ENCODE measurements at regions not wholly inside any gene's neighbourhood (a gene's known extent, or its start where the extent isn't known, plus 50 kb on each side); places are given as distances from the start of the nearest gene placed in this dataset.

- intact Hi-C loops (cut with DNase I): no loop called here
- TF ChIP-seq CTCF (IDR thresholded peaks at IDR 0.05) (no peak), POLR2A (IDR thresholded peaks at IDR 0.05) (no peak), POLR2AphosphoS5 (IDR thresholded peaks at IDR 0.05; ENCODE audit: insufficient read depth in 1 of 2, low read depth in 1 of 2) (no peak)
These were observed 652.5 kb downstream of the AMY1C start for GRCh38 chr1:104402178-104402577.

GRCh38 chr1:104403883-104404282, 654.2 kb downstream of the AMY1C start:
- Histone ChIP-seq H3K36me3 (no peaks in the 10 kb centered on the region), H3K27me3 (no peaks in the 10 kb centered on the region), H3K9me3 (no peaks in the 10 kb centered on the region), H3K4me3 (no peak overlapping the region), H3K4me1 (no peaks in the 10 kb centered on the region), H3K27ac (no peak overlapping the region)
- intact Hi-C loops (cut with DNase I): no loop called here
- DNase-seq (ENCODE audit: extremely low spot score in 2 of 2): no peak
- TF ChIP-seq POLR2A (IDR thresholded peaks at IDR 0.05) (no peak), CTCF (IDR thresholded peaks at IDR 0.05) (no peak), POLR2AphosphoS5 (IDR thresholded peaks at IDR 0.05; ENCODE audit: insufficient read depth in 1 of 2, low read depth in 1 of 2) (no peak)

More at GRCh38 chr1:104402178-104402577, 652.5 kb downstream of the AMY1C start:
- DNase-seq (ENCODE audit: extremely low spot score in 2 of 2): no peak
- no peak overlapping the region for H3K27ac ChIP-seq
- H3K4me3 ChIP-seq: no peak overlapping the region
- no peaks in the 10 kb centered on the region for H3K27me3 ChIP-seq
- no peaks in the 10 kb centered on the region for H3K9me3 ChIP-seq
- H3K36me3 ChIP-seq: no peaks in the 10 kb centered on the region
- no peaks in the 10 kb centered on the region for H3K4me1 ChIP-seq

GRCh38 chr1:104406728-104407127, 657.0 kb downstream of the AMY1C start:
- DNase-seq (ENCODE audit: extremely low spot score in 2 of 2): no peak
- Histone ChIP-seq H3K4me1 (no peaks in the 10 kb centered on the region), H3K9me3 (no peaks in the 10 kb centered on the region), H3K27me3 (no peaks in the 10 kb centered on the region), H3K27ac (no peak overlapping the region), H3K36me3 (no peaks in the 10 kb centered on the region), H3K4me3 (no peak overlapping the region)
- intact Hi-C loops (cut with DNase I): no loop called here
- TF ChIP-seq POLR2AphosphoS5 (IDR thresholded peaks at IDR 0.05; ENCODE audit: insufficient read depth in 1 of 2, low read depth in 1 of 2) (no peak), POLR2A (IDR thresholded peaks at IDR 0.05) (no peak), CTCF (IDR thresholded peaks at IDR 0.05) (no peak)

- intact Hi-C loops (cut with DNase I): no loop called here
- no peak for DNase-seq (ENCODE audit: extremely low spot score in 2 of 2)
- Histone ChIP-seq H3K4me3 (no peak overlapping the region), H3K27ac (no peak overlapping the region), H3K4me1 (no peaks in the 10 kb centered on the region), H3K9me3 (no peaks in the 10 kb centered on the region), H3K27me3 (no peaks in the 10 kb centered on the region), H3K36me3 (no peaks in the 10 kb centered on the region)
- TF ChIP-seq POLR2A (IDR thresholded peaks at IDR 0.05) (no peak), POLR2AphosphoS5 (IDR thresholded peaks at IDR 0.05; ENCODE audit: insufficient read depth in 1 of 2, low read depth in 1 of 2) (no peak), CTCF (IDR thresholded peaks at IDR 0.05) (no peak)
These were observed 658.6 kb downstream of the AMY1C start for GRCh38 chr1:104408268-104408667.

GRCh38 chr1:104435255-104435654, 685.6 kb downstream of the AMY1C start:
- H3K4me3 ChIP-seq: no peak overlapping the region
- no peaks in the 10 kb centered on the region for H3K4me1 ChIP-seq
- TF ChIP-seq POLR2AphosphoS5 (IDR thresholded peaks at IDR 0.05; ENCODE audit: insufficient read depth in 1 of 2, low read depth in 1 of 2) (no peak), POLR2A (IDR thresholded peaks at IDR 0.05) (no peak), CTCF (IDR thresholded peaks at IDR 0.05) (no peak)
- no peak overlapping the region for H3K27ac ChIP-seq
- intact Hi-C loops (cut with DNase I): no loop called here
- no peaks in the 10 kb centered on the region for H3K9me3 ChIP-seq
- no peaks in the 10 kb centered on the region for H3K36me3 ChIP-seq
- no peak for DNase-seq (ENCODE audit: extremely low spot score in 2 of 2)
- no peaks in the 10 kb centered on the region for H3K27me3 ChIP-seq
